ENCODE measurements at regions not wholly inside any gene's neighbourhood (a gene's known extent, or its start where the extent isn't known, plus 50 kb on each side); places are given as distances from the start of the nearest gene placed in this dataset.

GRCh38 chr17:420479-421175 is 68.0 kb upstream of the RPH3AL start:
- H3K4me3 Mint-ChIP-seq: no peak overlapping the region
- H3K36me3 Mint-ChIP-seq (ENCODE audit: low read depth): peaks cover 15% of the 10 kb centered on the region
- peaks cover 5% of the 10 kb centered on the region for H3K9me3 Mint-ChIP-seq
- H3K4me1 Mint-ChIP-seq (ENCODE audit: low read depth): peaks cover 34% of the 10 kb centered on the region
- H3K27ac Mint-ChIP-seq: peak overlapping the region; percentile 33
- no peaks in the 10 kb centered on the region for H3K27me3 Mint-ChIP-seq (ENCODE audit: low read depth)

- peak overlapping the region; percentile 85 for H3K27ac Mint-ChIP-seq
- H3K4me3 Mint-ChIP-seq: peak overlapping the region; percentile 41
- H3K36me3 Mint-ChIP-seq (ENCODE audit: low read depth): peaks cover 25% of the 10 kb centered on the region
- H3K4me1 Mint-ChIP-seq (ENCODE audit: low read depth): peaks cover 43% of the 10 kb centered on the region
- peaks cover 5% of the 10 kb centered on the region for H3K9me3 Mint-ChIP-seq
- H3K27me3 Mint-ChIP-seq (ENCODE audit: low read depth): no peaks in the 10 kb centered on the region
Observed at GRCh38 chr17:419073-419735, 66.6 kb upstream of the RPH3AL start.

GRCh38 chr17:418421-418751 is 65.8 kb upstream of the RPH3AL start:
- H3K27me3 Mint-ChIP-seq (ENCODE audit: low read depth): no peaks in the 10 kb centered on the region
- peak overlapping the region; percentile 99 for H3K27ac Mint-ChIP-seq
- H3K9me3 Mint-ChIP-seq: peaks cover 5% of the 10 kb centered on the region
- H3K36me3 Mint-ChIP-seq (ENCODE audit: low read depth): peaks cover 29% of the 10 kb centered on the region
- H3K4me1 Mint-ChIP-seq (ENCODE audit: low read depth): peaks cover 47% of the 10 kb centered on the region
- H3K4me3 Mint-ChIP-seq: peak overlapping the region; percentile 97

GRCh38 chr17:417691-418420 is 65.2 kb upstream of the RPH3AL start:
- H3K27ac Mint-ChIP-seq: peak overlapping the region; percentile 99
- peak overlapping the region; percentile 97 for H3K4me3 Mint-ChIP-seq
- peaks cover 5% of the 10 kb centered on the region for H3K9me3 Mint-ChIP-seq
- no peaks in the 10 kb centered on the region for H3K27me3 Mint-ChIP-seq (ENCODE audit: low read depth)
- H3K4me1 Mint-ChIP-seq (ENCODE audit: low read depth): peaks cover 50% of the 10 kb centered on the region
- H3K36me3 Mint-ChIP-seq (ENCODE audit: low read depth): peaks cover 33% of the 10 kb centered on the region

- Mint-ChIP-seq H3K27me3 (ENCODE audit: low read depth) (no peaks in the 10 kb centered on the region), H3K4me1 (ENCODE audit: low read depth) (peaks cover 55% of the 10 kb centered on the region), H3K36me3 (ENCODE audit: low read depth) (peaks cover 45% of the 10 kb centered on the region), H3K27ac (peak overlapping the region; percentile 99), H3K4me3 (peak overlapping the region; percentile 97), H3K9me3 (peaks cover 5% of the 10 kb centered on the region)
Observed at GRCh38 chr17:416293-417206, 63.9 kb upstream of the RPH3AL start.

GRCh38 chr17:413706-414380 is 61.2 kb upstream of the RPH3AL start:
- Mint-ChIP-seq H3K27ac (peak overlapping the region; percentile 99), H3K4me3 (peak overlapping the region; percentile 97), H3K36me3 (ENCODE audit: low read depth) (peaks cover 49% of the 10 kb centered on the region), H3K4me1 (ENCODE audit: low read depth) (peaks cover 61% of the 10 kb centered on the region), H3K9me3 (no peaks in the 10 kb centered on the region), H3K27me3 (ENCODE audit: low read depth) (peaks cover 3% of the 10 kb centered on the region)

GRCh38 chr17:413016-413350 is 60.4 kb upstream of the RPH3AL start:
- peak overlapping the region; percentile 89 for H3K4me3 Mint-ChIP-seq
- H3K4me1 Mint-ChIP-seq (ENCODE audit: low read depth): peaks cover 55% of the 10 kb centered on the region
- peaks cover 3% of the 10 kb centered on the region for H3K27me3 Mint-ChIP-seq (ENCODE audit: low read depth)
- peaks cover 49% of the 10 kb centered on the region for H3K36me3 Mint-ChIP-seq (ENCODE audit: low read depth)
- peak overlapping the region; percentile 89 for H3K27ac Mint-ChIP-seq
- no peaks in the 10 kb centered on the region for H3K9me3 Mint-ChIP-seq

GRCh38 chr17:412211-413015 is 59.8 kb upstream of the RPH3AL start:
- H3K36me3 Mint-ChIP-seq (ENCODE audit: low read depth): peaks cover 51% of the 10 kb centered on the region
- no peaks in the 10 kb centered on the region for H3K9me3 Mint-ChIP-seq
- H3K27me3 Mint-ChIP-seq (ENCODE audit: low read depth): peaks cover 3% of the 10 kb centered on the region
- H3K27ac Mint-ChIP-seq: peak overlapping the region; percentile 89
- H3K4me3 Mint-ChIP-seq: peak overlapping the region; percentile 89
- H3K4me1 Mint-ChIP-seq (ENCODE audit: low read depth): peaks cover 54% of the 10 kb centered on the region

GRCh38 chr17:411421-412120 is 59.0 kb upstream of the RPH3AL start:
- no peaks in the 10 kb centered on the region for H3K9me3 Mint-ChIP-seq
- H3K27ac Mint-ChIP-seq: peak overlapping the region; percentile 89
- peaks cover 53% of the 10 kb centered on the region for H3K4me1 Mint-ChIP-seq (ENCODE audit: low read depth)
- peaks cover 54% of the 10 kb centered on the region for H3K36me3 Mint-ChIP-seq (ENCODE audit: low read depth)
- peaks cover 3% of the 10 kb centered on the region for H3K27me3 Mint-ChIP-seq (ENCODE audit: low read depth)
- H3K4me3 Mint-ChIP-seq: peak overlapping the region; percentile 89

GRCh38 chr17:410543-411401 is 58.2 kb upstream of the RPH3AL start:
- Mint-ChIP-seq H3K36me3 (ENCODE audit: low read depth) (peaks cover 51% of the 10 kb centered on the region), H3K4me1 (ENCODE audit: low read depth) (peaks cover 53% of the 10 kb centered on the region), H3K9me3 (no peaks in the 10 kb centered on the region), H3K27me3 (ENCODE audit: low read depth) (peaks cover 3% of the 10 kb centered on the region), H3K4me3 (peak overlapping the region; percentile 89), H3K27ac (peak overlapping the region; percentile 89)

GRCh38 chr17:409848-410542 is 57.4 kb upstream of the RPH3AL start:
- peaks cover 3% of the 10 kb centered on the region for H3K27me3 Mint-ChIP-seq (ENCODE audit: low read depth)
- peak overlapping the region; percentile 89 for H3K27ac Mint-ChIP-seq
- peak overlapping the region; percentile 89 for H3K4me3 Mint-ChIP-seq
- H3K9me3 Mint-ChIP-seq: no peaks in the 10 kb centered on the region
- H3K4me1 Mint-ChIP-seq (ENCODE audit: low read depth): peaks cover 53% of the 10 kb centered on the region
- peaks cover 49% of the 10 kb centered on the region for H3K36me3 Mint-ChIP-seq (ENCODE audit: low read depth)

All from T-helper 1 cell treated with Interleukin-12 subunit alpha and Interleukin-12 subunit beta and Interleukin-4 antibody, amounts not matched to agents 30 μg/mL and 1 μg/mL, for 36 hours (primary cell).